22Rv1 (cell line): ENCODE measurements at regions not wholly inside any gene's neighbourhood (a gene's known extent, or its start where the extent isn't known, plus 50 kb on each side); places are given as distances from the start of the nearest gene placed in this dataset.
"Not testable (repeated sequence)": the region's sequence is repeated elsewhere in the genome, so short reads cannot be mapped to it uniquely, and the experiment has no call there.

Experiments used
- H3K27ac ChIP-seq: fragments of 450-650 bp; 2 replicates; pipeline ENCODE4 v1.5.1; 2017
- CTCF ChIP-seq: fragments of 450-650 bp; IDR thresholded peaks from 2 replicates; pipeline ENCODE4 v1.5.1; 2017; ENCODE audit warnings: mild to moderate bottlenecking
- ZFX ChIP-seq: fragments of 450-650 bp; IDR thresholded peaks from 2 replicates; pipeline ENCODE4 v1.6.1; 2017; ENCODE audit warnings: antibody characterized with exemption, borderline replicate concordance

GRCh38 chr13:73520566-73521289 is 461.9 kb downstream of the KLF5 start:
- TF ChIP-seq ZFX (no peak), CTCF (no peak)
- H3K27ac ChIP-seq, result no peak overlapping the region

DNA sequence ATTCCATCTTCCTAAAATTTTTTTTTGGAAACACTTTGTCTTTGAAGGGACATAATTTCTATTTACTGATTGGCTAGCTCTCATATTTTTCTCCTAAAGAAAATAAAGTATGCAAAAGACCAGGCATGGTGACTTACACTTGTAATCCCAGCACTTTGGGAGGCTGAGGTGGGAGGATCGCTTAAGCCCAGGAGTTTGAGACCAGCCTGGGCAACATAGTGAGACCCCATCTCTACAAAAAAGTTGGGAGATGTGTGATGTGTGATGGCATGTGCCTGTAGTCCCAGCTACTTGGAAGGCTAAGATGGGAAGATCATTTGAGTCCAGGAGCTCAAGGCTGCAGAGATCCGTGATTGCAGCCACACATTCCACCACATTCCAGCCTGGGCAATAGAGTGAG is 461.3 kb downstream of the KLF5 start:
- not testable (repeated sequence) for H3K27ac ChIP-seq

GRCh38 chr13:73519396-73520116 is 460.8 kb downstream of the KLF5 start:
- no peak for TF ChIP-seq ZFX
- H3K27ac ChIP-seq, result no peak overlapping the region

DNA sequence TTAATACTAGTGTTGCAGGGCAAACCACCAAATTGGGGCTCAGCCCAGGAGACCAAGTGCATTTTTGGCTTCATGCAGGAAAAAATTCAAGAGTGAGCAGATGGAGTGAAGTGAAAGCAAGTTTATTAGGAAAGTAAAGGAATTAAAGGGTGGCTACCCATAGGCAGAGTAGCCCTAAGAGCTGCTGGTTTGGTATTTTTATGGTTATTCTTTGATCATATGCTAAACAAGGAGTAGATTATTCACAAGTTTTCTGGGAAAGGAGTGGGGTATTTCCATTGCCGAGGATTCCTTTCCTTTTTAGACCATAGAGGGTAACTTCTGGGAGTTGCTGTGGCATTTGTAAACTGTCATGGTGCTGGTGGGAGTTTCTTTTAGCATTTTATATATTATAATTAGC is 459.0 kb downstream of the KLF5 start:
- TF ChIP-seq ZFX, result no peak
- no peak for TF ChIP-seq CTCF
- H3K27ac ChIP-seq, result no peak overlapping the region

- H3K27ac ChIP-seq, result no peak overlapping the region
- TF ChIP-seq CTCF (no peak), ZFX (no peak)
These were observed 457.9 kb downstream of the KLF5 start for GRCh38 chr13:73516731-73517130.

GRCh38 chr13:73514208-73514607 is 455.4 kb downstream of the KLF5 start:
- no peak for TF ChIP-seq ZFX
- TF ChIP-seq CTCF, result no peak
- H3K27ac ChIP-seq, result no peak overlapping the region

DNA sequence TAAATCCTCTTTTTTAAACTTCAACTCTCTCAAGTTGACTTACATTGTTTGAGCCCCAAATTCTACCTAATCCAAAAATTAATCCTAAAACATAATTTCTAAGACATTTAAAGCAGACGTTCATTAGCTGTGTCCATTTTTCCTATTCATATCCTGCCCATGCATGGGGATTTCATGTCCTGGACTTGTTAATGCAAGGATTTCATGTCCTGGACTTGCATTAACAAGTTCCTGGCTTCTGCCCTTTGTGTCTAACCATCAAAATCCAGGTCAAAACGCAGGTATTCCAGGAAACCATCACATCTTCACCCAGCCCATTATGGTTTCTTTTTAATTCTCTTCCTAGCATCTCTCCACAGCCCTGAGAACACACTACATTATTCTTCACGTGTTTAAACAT is 454.9 kb downstream of the KLF5 start:
- TF ChIP-seq ZFX (no peak), CTCF (no peak)
- H3K27ac ChIP-seq, result no peak overlapping the region

GRCh38 chr13:73508841-73509240 is 450.0 kb downstream of the KLF5 start:
- no peak for TF ChIP-seq ZFX
- TF ChIP-seq CTCF, result no peak
- H3K27ac ChIP-seq, result no peak overlapping the region
